OCI-LY3 (cell line): ENCODE measurements at regions not wholly inside any gene's neighbourhood (a gene's known extent, or its start where the extent isn't known, plus 50 kb on each side); places are given as distances from the start of the nearest gene placed in this dataset.

Source experiments
- H2AFZ ChIP-seq: fragments of 200-600, 300-600 bp; shearing (Covaris generic); 2 replicates; pipeline ENCODE4 v1.6.0; 2014; ENCODE audit warnings: antibody characterized with exemption, low read depth, low read length
- H3K27ac ChIP-seq: fragments of 200-600, 300-600 bp; sonication (generic); 2 replicates; pipeline ENCODE4 v1.5.1; 2014; ENCODE audit warnings: mild to moderate bottlenecking, low read length, moderate library complexity, mixed read lengths
- H3K27me3 ChIP-seq: fragments of 200-600, 300-600 bp; sonication (generic); 2 replicates; pipeline ENCODE4 v1.6.1; 2014; ENCODE audit warnings: low read depth, low read length, mixed read lengths
- H3K36me3 ChIP-seq: fragments of 200-600, 300-600 bp; sonication (generic); replicated peaks from 2 replicates; pipeline ENCODE3; 2014; ENCODE audit warnings: low read depth, low read length, mixed read lengths
- H3K4me1 ChIP-seq: fragments of 300-600, 200-600 bp; sonication (generic); 2 replicates; pipeline ENCODE4 v1.6.1; 2014; ENCODE audit warnings: low read length, mixed read lengths
- H3K4me2 ChIP-seq: fragments of 200-600, 300-600 bp; sonication (generic); 2 replicates; pipeline ENCODE4 v1.6.1; 2014; ENCODE audit warnings: low read length, mixed read lengths
- H3K4me3 ChIP-seq: fragments of 300-600, 200-600 bp; sonication (generic); 2 replicates; pipeline ENCODE4 v1.5.1; 2014; ENCODE audit warnings: antibody characterized with exemption, mild to moderate bottlenecking, low read length, moderate library complexity
- H3K79me2 ChIP-seq: fragments of 300-600, 200-600 bp; shearing (Covaris generic); 2 replicates; pipeline ENCODE4 v1.6.1; 2014; ENCODE audit warnings: mild to moderate bottlenecking, low read length, mixed read lengths
- H3K9ac ChIP-seq: fragments of 300-600, 200-600 bp; shearing (Covaris generic); 2 replicates; pipeline ENCODE4 v1.6.0; 2014; ENCODE audit warnings: mild to moderate bottlenecking, low read length, moderate library complexity
- H3K9me3 ChIP-seq: fragments of 200-600, 300-600 bp; shearing (Covaris generic); 2 replicates; pipeline ENCODE4 v1.6.1; 2014; ENCODE audit warnings: low read length, mixed read lengths; ENCODE audit not compliant: insufficient read depth
- H4K20me1 ChIP-seq: fragments of 200-600, 300-600 bp; sonication (generic); 2 replicates; pipeline ENCODE4 v1.6.1; 2016; ENCODE audit warnings: low read length, mixed read lengths; ENCODE audit not compliant: insufficient read depth
- CTCF ChIP-seq: fragments of 200-600, 300-600 bp; sonication (generic); IDR thresholded peaks from 2 replicates; pipeline ENCODE4 v1.5.1; 2014; ENCODE audit warnings: antibody characterized with exemption, low read length, low read depth
- EZH2phosphoT487 ChIP-seq: fragments of 200-600 bp; shearing (Covaris generic); IDR thresholded peaks from 2 replicates; pipeline ENCODE4 v1.6.1; 2018; ENCODE audit warnings: antibody characterized with exemption, mixed run types, low read depth

- Histone ChIP-seq H3K9me3 (no peaks in the 10 kb centered on the region), H3K9ac (no peak overlapping the region), H3K27me3 (no peaks in the 10 kb centered on the region), H3K27ac (no peak overlapping the region), H3K36me3 (no peaks in the 10 kb centered on the region), H4K20me1 (no peaks in the 10 kb centered on the region), H3K79me2 (no peaks in the 10 kb centered on the region), H2AFZ (no peak overlapping the region; the same call in 1 of the 2 replicates), H3K4me3 (no peak overlapping the region), H3K4me1 (peaks cover 6% of the 10 kb centered on the region; the same call in 1 of the 2 replicates), H3K4me2 (no peak overlapping the region)
- TF ChIP-seq CTCF (no peak), EZH2phosphoT487 (no peak)
Measured at GRCh38 chrX:40201329-40201885, 103.6 kb upstream of the BCOR start.

GRCh38 chrX:40199704-40200103, 101.9 kb upstream of the BCOR start:
- Histone ChIP-seq H3K27ac (no peak overlapping the region), H3K4me2 (no peak overlapping the region), H3K27me3 (no peaks in the 10 kb centered on the region), H4K20me1 (no peaks in the 10 kb centered on the region), H3K4me3 (no peak overlapping the region), H2AFZ (no peak overlapping the region), H3K9me3 (no peaks in the 10 kb centered on the region), H3K36me3 (no peaks in the 10 kb centered on the region), H3K9ac (no peak overlapping the region), H3K4me1 (peaks cover 6% of the 10 kb centered on the region; the same call in 1 of the 2 replicates), H3K79me2 (no peaks in the 10 kb centered on the region)
- TF ChIP-seq EZH2phosphoT487 (no peak), CTCF (no peak)

- Histone ChIP-seq H3K36me3 (no peaks in the 10 kb centered on the region), H3K79me2 (no peaks in the 10 kb centered on the region), H4K20me1 (no peaks in the 10 kb centered on the region), H3K27me3 (no peaks in the 10 kb centered on the region), H3K27ac (no peak overlapping the region), H3K9ac (no peak overlapping the region), H3K4me3 (no peak overlapping the region), H3K4me2 (no peak overlapping the region), H3K4me1 (peaks cover 8% of the 10 kb centered on the region; the same call in 1 of the 2 replicates), H3K9me3 (no peaks in the 10 kb centered on the region), H2AFZ (no peak overlapping the region)
- no peak for TF ChIP-seq EZH2phosphoT487
- TF ChIP-seq CTCF = no peak
Measured at GRCh38 chrX:40197071-40197470, 99.3 kb upstream of the BCOR start.

GRCh38 chrX:40195368-40195767, 97.6 kb upstream of the BCOR start:
- Histone ChIP-seq H2AFZ (no peak overlapping the region), H3K9ac (no peak overlapping the region), H3K4me2 (no peak overlapping the region), H3K9me3 (no peaks in the 10 kb centered on the region), H3K27ac (no peak overlapping the region), H3K27me3 (no peaks in the 10 kb centered on the region), H3K4me1 (peaks cover 4% of the 10 kb centered on the region; the same call in 1 of the 2 replicates), H3K36me3 (no peaks in the 10 kb centered on the region), H3K4me3 (no peak overlapping the region), H4K20me1 (no peaks in the 10 kb centered on the region), H3K79me2 (no peaks in the 10 kb centered on the region)
- no peak for TF ChIP-seq EZH2phosphoT487
- TF ChIP-seq CTCF = no peak
